Nephron progenitor cell (in vitro differentiated cells): ENCODE measurements at regions not wholly inside any gene's neighbourhood (a gene's known extent, or its start where the extent isn't known, plus 50 kb on each side); places are given as distances from the start of the nearest gene placed in this dataset.
"Not testable (repeated sequence)": the region's sequence is repeated elsewhere in the genome, so short reads cannot be mapped to it uniquely, and the experiment has no call there.

Experiments
- DNase-seq: peaks from one replicate; pipeline ENCODE4 v3.0.0; 2021
- H3K27ac Mint-ChIP-seq: 2 replicates; pipeline ENCODE4 v1.8.0; 2021; ENCODE audit warnings: mild to moderate bottlenecking, moderate library complexity, mixed read lengths
- H3K27me3 Mint-ChIP-seq: 2 replicates; pipeline ENCODE4 v1.8.0; 2021; ENCODE audit warnings: mild to moderate bottlenecking, low read depth, mixed read lengths; ENCODE audit not compliant: poor library complexity
- H3K36me3 Mint-ChIP-seq: 2 replicates; pipeline ENCODE4 v1.8.0; 2021; ENCODE audit warnings: low read depth, mixed read lengths
- H3K4me1 Mint-ChIP-seq: 2 replicates; pipeline ENCODE4 v1.8.0; 2021; ENCODE audit warnings: mixed read lengths
- H3K4me3 Mint-ChIP-seq: 2 replicates; pipeline ENCODE4 v1.8.0; 2021; ENCODE audit warnings: mild to moderate bottlenecking, moderate library complexity, mixed read lengths
- H3K9me3 Mint-ChIP-seq: 2 replicates; pipeline ENCODE4 v1.8.0; 2021; ENCODE audit warnings: mild to moderate bottlenecking, moderate library complexity, mixed read lengths

DNA sequence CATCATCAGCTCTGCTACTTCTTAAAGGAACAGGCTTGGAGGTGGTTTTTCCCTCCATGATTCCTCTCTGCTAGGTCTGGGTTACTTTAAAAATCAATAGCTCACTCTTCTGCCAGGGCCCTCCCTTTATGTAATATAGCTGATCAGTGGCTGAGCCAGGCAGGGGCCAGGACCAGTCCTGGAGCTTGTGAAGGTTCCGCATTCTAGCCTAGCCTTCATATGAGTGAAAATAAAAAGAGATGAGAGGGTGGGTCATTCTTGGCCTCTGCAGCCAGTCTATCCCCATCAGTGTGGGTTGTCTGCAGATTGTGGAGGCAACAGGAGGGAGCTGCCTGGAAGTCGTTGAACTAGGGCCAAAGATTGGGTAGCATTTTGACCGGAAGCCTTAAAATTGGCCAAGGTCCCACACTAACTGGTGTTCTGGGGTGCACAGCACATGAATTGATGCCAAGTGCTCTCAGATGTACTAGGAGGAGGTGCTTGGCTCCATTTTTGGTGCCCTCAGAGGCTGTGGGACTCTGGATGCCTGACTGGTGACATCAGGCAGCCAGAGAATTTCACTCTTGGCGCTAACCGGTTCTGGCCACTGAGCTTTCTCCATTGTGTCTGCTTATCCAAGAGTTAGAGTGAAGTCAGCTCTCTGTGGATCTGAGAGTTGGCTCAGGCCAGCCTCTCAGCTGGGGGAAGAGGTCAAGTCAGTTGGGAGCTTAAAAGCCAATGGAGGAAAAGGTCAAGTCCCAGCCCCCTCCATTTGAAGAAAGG is 93.7 kb upstream of the FAM72C start:
- DNase-seq, H3K27me3 Mint-ChIP-seq, H3K4me3 Mint-ChIP-seq, H3K36me3 Mint-ChIP-seq, H3K4me1 Mint-ChIP-seq, H3K27ac Mint-ChIP-seq, H3K9me3 Mint-ChIP-seq: not testable (repeated sequence)

- not testable (repeated sequence) for DNase-seq, H3K27me3 Mint-ChIP-seq, H3K9me3 Mint-ChIP-seq, H3K27ac Mint-ChIP-seq, H3K4me1 Mint-ChIP-seq, H3K4me3 Mint-ChIP-seq, H3K36me3 Mint-ChIP-seq
These were observed 77.6 kb upstream of the FAM72C start for GRCh38 chr1:144049365-144049764.

DNA sequence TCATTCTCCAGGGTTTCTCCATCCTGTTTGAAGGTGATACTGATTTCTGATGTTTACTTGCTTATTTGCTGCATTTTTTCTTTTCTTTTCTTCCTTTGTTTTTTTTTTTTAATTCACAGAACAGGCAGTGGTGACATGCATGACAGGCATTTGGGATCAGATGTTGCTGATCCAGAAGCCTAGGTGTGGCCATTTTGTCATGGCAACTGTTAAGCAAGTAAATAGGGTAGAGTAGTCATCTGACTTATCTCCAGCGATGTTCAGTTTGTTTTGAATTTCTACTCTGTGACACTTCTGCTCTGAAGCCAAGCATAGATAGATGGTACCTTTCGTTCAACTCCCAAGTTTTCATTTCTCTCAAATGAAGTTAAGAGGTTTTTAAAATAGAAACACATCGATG is 74.9 kb upstream of the FAM72C start:
- not testable (repeated sequence) for H3K4me3 Mint-ChIP-seq, H3K27ac Mint-ChIP-seq, H3K9me3 Mint-ChIP-seq, H3K27me3 Mint-ChIP-seq, DNase-seq, H3K36me3 Mint-ChIP-seq, H3K4me1 Mint-ChIP-seq

DNA sequence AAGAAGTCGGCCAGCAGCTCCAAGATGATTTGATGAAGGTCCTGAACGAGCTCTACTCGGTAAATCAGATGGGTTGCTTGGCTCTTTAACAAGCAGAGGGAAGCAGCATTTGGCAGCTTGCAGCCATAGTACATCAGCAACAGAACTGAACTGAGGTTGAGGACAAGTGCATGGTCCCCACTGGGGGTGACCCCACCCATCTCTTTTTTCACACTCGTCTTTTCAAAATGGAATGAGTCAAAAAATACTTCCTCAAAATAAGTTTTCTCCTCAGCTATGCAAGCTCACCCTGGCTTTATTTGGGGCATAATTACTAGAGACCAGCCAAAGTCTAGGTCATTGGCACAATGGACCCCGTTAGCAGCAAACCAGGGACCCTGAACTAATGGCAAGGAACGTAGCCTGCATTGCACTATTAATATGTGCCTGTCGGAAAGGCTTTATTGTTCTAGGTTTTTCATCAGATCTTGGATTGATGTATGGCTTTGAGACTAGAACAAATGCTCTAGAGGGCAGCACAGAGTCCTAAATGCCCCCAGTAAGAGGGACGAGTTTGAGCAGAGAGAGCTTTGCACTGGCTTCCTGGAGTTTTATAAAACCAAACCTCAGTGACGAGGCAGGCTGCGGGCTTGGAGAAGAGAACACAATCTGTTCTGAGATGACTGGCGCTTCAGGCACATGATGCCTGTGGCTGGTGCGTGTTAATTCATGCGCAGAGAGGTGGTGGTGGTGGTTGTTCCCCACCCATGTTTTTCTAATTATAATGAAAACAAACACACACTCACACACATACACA is 74.2 kb upstream of the FAM72C start:
- H3K36me3 Mint-ChIP-seq, H3K4me1 Mint-ChIP-seq, H3K4me3 Mint-ChIP-seq, H3K27ac Mint-ChIP-seq, DNase-seq, H3K27me3 Mint-ChIP-seq, H3K9me3 Mint-ChIP-seq: not testable (repeated sequence)

- H3K4me1 Mint-ChIP-seq, H3K36me3 Mint-ChIP-seq, DNase-seq, H3K27ac Mint-ChIP-seq, H3K4me3 Mint-ChIP-seq, H3K27me3 Mint-ChIP-seq, H3K9me3 Mint-ChIP-seq: not testable (repeated sequence)
These were observed 70.5 kb upstream of the FAM72C start for GRCh38 chr1:144042251-144042650.

GRCh38 chr1:144040293-144040692 is 68.5 kb upstream of the FAM72C start:
- H3K36me3 Mint-ChIP-seq, H3K4me1 Mint-ChIP-seq, H3K4me3 Mint-ChIP-seq, DNase-seq, H3K9me3 Mint-ChIP-seq, H3K27ac Mint-ChIP-seq, H3K27me3 Mint-ChIP-seq: not testable (repeated sequence)

DNA sequence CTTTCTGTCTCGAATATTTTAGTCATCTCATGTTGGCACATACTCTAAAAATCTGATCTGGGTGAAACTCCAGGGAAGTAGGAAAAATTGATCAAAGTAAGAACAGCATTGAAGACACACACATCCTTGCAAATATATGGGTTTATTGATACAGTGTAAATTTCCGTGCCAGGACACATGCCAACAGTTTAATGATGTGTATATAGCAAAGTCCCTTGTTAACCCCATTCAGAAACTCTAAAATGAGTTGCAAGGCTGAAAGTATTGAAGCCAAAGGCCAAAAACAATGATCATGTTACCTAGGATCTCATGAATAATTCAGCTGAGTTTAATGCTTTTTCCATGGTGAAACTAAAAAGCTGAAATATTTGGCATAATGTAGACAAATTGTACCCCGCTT is 62.3 kb upstream of the FAM72C start:
- not testable (repeated sequence) for H3K9me3 Mint-ChIP-seq, H3K27me3 Mint-ChIP-seq, H3K36me3 Mint-ChIP-seq, DNase-seq, H3K27ac Mint-ChIP-seq, H3K4me3 Mint-ChIP-seq, H3K4me1 Mint-ChIP-seq

- H3K4me3 Mint-ChIP-seq, H3K36me3 Mint-ChIP-seq, H3K27me3 Mint-ChIP-seq, H3K9me3 Mint-ChIP-seq, H3K27ac Mint-ChIP-seq, DNase-seq, H3K4me1 Mint-ChIP-seq: not testable (repeated sequence)
These were observed 59.8 kb upstream of the FAM72C start for GRCh38 chr1:144031550-144031949.

DNA sequence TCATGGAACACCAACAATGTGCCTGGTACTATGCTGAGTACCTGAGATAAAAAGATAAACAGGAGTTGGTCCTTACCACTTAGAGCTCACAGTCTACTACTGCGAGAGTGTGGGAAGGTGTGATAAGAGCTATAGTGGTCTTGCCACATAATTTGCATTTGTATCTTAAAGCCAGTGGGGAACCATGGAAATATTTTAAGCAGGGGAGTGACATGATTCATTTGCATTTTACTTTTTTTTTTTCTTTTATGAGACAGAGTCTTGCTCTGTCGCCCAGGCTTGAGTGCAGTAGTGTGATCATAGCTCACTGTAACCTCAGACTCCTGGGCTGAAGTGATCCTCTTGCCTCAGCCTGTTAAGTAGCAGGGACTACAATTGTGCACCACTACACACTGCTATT is 54.2 kb upstream of the FAM72C start:
- not testable (repeated sequence) for H3K27ac Mint-ChIP-seq, H3K36me3 Mint-ChIP-seq, H3K4me3 Mint-ChIP-seq, DNase-seq, H3K27me3 Mint-ChIP-seq, H3K9me3 Mint-ChIP-seq, H3K4me1 Mint-ChIP-seq

DNA sequence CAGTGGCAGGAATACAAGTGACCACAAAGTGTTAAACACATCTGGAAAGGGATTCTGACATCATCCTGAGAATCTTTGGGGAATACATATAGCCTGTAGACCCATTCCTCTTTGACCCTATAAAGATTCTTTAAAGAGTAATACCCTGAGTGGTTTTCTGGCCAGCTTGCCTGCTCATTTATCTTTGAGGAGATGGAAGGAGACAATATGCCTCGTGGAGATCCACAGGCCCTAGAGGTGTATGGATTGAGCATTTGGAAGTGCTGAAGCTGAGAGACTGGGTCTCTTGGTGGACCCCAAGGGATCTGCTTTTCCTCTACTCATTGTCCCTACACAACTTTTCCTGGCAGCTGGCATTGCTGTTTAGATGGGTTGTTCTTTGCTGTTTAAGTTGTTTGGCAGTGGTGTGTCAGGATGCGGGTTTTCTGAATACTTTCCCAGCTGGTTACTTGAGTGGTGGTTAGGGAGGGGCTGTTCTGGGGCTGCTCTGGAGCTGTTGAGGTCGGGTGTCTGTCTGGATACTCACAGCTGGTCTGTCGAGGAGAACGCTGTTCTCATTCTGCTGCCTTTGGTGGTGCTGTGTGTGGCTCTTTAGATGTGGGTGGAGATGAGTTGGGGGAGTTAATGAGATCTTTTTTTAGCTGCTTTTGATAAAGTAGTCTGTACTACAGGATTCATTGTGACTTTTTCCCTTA is 50.1 kb upstream of the FAM72C start:
- H3K4me1 Mint-ChIP-seq, DNase-seq, H3K36me3 Mint-ChIP-seq, H3K9me3 Mint-ChIP-seq, H3K27ac Mint-ChIP-seq, H3K4me3 Mint-ChIP-seq, H3K27me3 Mint-ChIP-seq: not testable (repeated sequence)
